Astrocyte of the cerebellum (primary cell): ENCODE measurements at regions not wholly inside any gene's neighbourhood (a gene's known extent, or its start where the extent isn't known, plus 50 kb on each side); places are given as distances from the start of the nearest gene placed in this dataset.

ENCODE experiments used
- DNase-seq: peaks from one replicate; pipeline ENCODE4 v3.0.0-alpha.2; 2011; ENCODE audit warnings: low read depth
- H3K4me3 ChIP-seq: 2 replicates; pipeline ENCODE4 v1.5.1; 2011; ENCODE audit warnings: mild to moderate bottlenecking, low read depth, low read length, moderate library complexity
- in situ Hi-C: cut with HindIII; loops from 2 replicates; pipeline ENCODE4 v1.10.0; 2017; ENCODE audit warnings: low sequenced_read_pairs
- TF ChIP-seq, protein P1 (sequence below): IDR thresholded peaks from 2 replicates; pipeline ENCODE4 v1.5.1; 2012; ENCODE audit warnings: low read length, low read depth, moderate library complexity, mild to moderate bottlenecking; ENCODE audit errors: missing control alignments

DNA sequence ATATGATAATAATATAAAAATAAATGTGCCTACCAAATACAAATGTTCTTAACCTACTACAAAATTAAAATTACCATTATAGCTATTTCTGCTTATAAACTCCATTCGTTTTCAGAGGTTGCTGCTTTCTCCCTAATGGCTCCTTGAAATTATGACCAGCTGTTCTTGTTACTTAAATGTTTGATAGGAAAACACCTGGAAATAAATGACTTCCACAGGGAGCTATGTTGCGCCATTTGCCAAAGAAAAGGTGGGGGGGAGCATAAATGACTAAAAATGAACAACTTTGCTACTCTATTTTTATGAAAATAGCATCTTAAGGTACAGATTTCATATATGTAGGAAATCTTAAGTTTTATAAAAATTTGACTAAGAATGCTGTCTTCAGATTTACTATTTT, 157.5 kb upstream of the MON1B start:
- H3K4me3 ChIP-seq, result no peak overlapping the region
- DNase-seq, result no peak
- in situ Hi-C loops, result no loop called here
- TF ChIP-seq, protein P1, sequence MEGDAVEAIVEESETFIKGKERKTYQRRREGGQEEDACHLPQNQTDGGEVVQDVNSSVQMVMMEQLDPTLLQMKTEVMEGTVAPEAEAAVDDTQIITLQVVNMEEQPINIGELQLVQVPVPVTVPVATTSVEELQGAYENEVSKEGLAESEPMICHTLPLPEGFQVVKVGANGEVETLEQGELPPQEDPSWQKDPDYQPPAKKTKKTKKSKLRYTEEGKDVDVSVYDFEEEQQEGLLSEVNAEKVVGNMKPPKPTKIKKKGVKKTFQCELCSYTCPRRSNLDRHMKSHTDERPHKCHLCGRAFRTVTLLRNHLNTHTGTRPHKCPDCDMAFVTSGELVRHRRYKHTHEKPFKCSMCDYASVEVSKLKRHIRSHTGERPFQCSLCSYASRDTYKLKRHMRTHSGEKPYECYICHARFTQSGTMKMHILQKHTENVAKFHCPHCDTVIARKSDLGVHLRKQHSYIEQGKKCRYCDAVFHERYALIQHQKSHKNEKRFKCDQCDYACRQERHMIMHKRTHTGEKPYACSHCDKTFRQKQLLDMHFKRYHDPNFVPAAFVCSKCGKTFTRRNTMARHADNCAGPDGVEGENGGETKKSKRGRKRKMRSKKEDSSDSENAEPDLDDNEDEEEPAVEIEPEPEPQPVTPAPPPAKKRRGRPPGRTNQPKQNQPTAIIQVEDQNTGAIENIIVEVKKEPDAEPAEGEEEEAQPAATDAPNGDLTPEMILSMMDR, result no peak

DNA sequence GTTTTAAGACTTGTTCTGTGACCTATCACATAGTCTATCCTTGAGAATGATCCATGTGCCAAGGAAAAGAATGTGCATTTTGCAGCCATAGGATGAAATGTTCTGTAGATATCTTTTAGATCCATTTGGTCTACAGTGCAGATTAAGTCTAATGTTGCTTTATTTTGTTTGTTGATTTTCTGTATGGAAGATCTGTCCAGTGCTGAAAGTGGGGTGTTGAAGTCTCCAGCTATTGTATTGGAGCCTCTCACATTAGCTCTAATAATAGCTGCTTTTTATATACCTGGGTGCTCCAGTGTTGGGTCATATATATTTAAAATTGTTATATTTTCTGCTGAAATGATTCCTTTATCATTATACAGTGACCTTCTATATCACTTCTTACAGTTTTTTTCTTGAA, 155.6 kb upstream of the MON1B start:
- no peak for DNase-seq
- TF ChIP-seq, protein P1, result no peak
- H3K4me3 ChIP-seq, result no peak overlapping the region
- in situ Hi-C loops, result no loop called here

DNA sequence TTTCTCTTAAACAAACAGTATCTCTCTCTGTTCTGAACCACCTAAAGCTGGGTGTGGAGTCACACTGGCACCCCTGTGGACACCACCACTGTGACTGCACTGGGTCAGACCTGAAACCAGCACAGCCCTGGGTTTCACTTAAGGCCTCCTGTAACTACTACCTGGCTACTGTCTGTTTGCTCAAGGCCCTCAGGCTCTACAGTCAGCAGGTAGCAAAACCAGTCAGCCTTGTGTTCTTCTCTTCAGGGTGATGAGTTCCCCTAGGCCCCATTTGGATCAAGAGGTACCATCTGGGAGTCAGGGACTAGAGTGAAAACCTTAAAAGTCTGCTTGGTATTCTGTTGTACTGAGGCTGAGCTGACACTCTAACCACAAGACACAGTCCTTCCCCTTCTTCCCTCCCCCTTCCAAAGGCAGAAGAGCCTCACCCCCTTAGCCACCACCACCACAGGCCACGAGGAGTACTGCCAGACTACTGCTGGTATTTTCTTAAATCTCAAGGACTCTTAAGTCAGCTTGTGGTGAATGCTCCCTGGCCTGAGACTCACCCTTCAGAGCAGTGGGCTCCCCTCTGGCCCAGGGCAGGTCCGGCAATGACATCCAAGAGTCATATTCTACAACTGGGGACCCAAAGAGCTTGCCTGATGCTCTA, 153.2 kb upstream of the MON1B start:
- no peak overlapping the region for H3K4me3 ChIP-seq
- in situ Hi-C loops, result no loop called here
- TF ChIP-seq, protein P1, result no peak
- no peak for DNase-seq

DNA sequence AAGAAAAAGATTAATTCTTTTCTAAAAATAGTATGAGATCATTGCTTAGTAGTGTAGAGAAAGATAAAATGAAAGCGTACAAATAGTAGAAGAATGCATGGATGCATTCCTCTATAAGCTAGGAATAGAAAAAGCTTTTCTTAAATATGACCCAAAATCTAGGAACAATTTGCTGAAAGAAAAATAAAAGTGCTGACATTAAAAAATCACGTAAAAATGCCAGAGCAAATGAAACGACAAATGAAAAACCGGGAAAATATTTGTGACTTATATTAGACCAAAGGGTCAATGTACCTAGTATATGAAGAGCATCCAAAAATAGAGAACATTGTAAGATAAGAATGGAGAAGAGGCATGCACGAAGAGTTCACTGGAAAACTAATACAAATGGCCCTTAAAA, 149.5 kb upstream of the MON1B start:
- no peak for DNase-seq
- TF ChIP-seq, protein P1, result no peak
- in situ Hi-C loops, result no loop called here
- no peak overlapping the region for H3K4me3 ChIP-seq

DNA sequence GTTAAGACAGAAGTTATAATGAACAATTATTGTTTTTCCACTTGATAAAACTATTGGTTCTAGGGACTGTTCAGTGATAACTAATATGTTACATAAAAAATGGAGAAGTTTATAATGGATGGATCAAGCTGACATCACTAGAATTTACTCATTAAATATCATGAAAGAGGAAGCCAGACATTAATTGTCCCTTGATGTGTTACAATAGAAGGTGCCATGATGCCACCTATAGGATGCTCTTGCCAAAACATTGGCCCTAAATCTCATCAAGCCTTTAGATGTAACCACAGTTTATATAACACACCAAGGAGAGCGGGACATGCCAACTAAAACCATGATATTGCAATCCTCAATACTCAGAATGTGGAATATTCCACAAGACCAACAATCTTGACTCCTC, 147.9 kb upstream of the MON1B start:
- DNase-seq, result no peak
- TF ChIP-seq, protein P1, result peak; percentile 27
- in situ Hi-C loops, result no loop called here
- H3K4me3 ChIP-seq, result no peak overlapping the region

DNA sequence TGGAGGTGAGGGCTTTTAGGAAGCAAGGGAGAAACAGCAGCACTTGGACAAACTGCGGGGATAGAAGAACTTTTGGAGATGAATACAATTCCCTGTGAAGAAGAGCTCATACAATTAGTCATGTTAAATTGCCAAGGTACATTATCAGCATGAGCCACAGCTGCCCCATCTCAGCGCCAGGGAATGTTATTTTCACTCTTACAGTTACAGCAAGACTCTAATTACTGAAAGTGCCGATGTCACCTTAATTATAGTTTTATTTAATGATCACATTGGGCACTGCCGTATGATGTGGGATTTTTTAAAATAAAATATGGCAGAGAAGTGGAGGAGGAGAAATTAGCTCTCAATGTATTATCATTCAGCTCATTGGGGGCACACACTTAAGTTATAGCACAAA, 144.8 kb upstream of the MON1B start:
- DNase-seq, result no peak
- H3K4me3 ChIP-seq, result no peak overlapping the region
- TF ChIP-seq, protein P1, result no peak
- in situ Hi-C loops, result no loop called here
